Right lobe of liver (tissue), 6 donors: ENCODE measurements at regions not wholly inside any gene's neighbourhood (a gene's known extent, or its start where the extent isn't known, plus 50 kb on each side); places are given as distances from the start of the nearest gene placed in this dataset.

Source experiments
- ATAC-seq, 4 donors: fragments of 200-7000 bp; cut with Tn5 transposase; one replicate each; pipeline ENCODE4 v1.9.1; 2020; ENCODE audit warnings: mild to moderate bottlenecking in 4 of 4, moderate library complexity in 4 of 4
- DNase-seq, 3 donors: peaks; one replicate each; pipeline ENCODE4 v3.0.0-alpha.2; 2020
- H3K27ac ChIP-seq, 3 donors: fragments of 200-600 bp; one replicate each; pipeline ENCODE4 v1.8.0; 2022
- H3K27me3 ChIP-seq, 2 donors: fragments of 200-600 bp; one replicate each; pipeline ENCODE4 v1.8.0; 2022
- H3K36me3 ChIP-seq, 4 donors: fragments of 200-600 bp; sonication (generic) in 1 of 4; one replicate each; pipeline versions ENCODE4 v1.5.1 to v1.8.0; 2017 to 2022; ENCODE audit warnings: control low read depth in 1 of 4
- H3K4me1 ChIP-seq, 4 donors: fragments of 200-600 bp; sonication (generic) in 1 of 4; one replicate each; pipeline versions ENCODE4 v1.5.1 to v1.8.0; 2017 to 2022; ENCODE audit warnings: control low read depth in 1 of 4
- H3K4me3 ChIP-seq, 3 donors: fragments of 200-600 bp; one replicate each; pipeline ENCODE4 v1.8.0; 2022
- H3K9me3 ChIP-seq, 4 donors: fragments of 200-600 bp; sonication (generic) in 1 of 4; one replicate each; pipeline versions ENCODE4 v1.5.1 to v1.8.0; 2017 to 2022; ENCODE audit warnings: control low read depth in 1 of 4
- CTCF ChIP-seq, 4 donors: fragments of 200-600 bp in 3 of 4; fragments of 450-650 bp in 1 of 4; IDR thresholded peaks; one replicate each; pipeline versions ENCODE4 v1.5.1 to v1.8.0; 2016 to 2022; ENCODE audit warnings: antibody characterized with exemption in 4 of 4, mild to moderate bottlenecking in 2 of 4
- POLR2A ChIP-seq: fragments of 450-650 bp; IDR thresholded peaks from one replicate; pipeline ENCODE4 v1.6.1; 2017; ENCODE audit warnings: antibody characterized with exemption, mild to moderate bottlenecking
- WGBS: methylation state at CpG from one replicate; pipeline ENCODE4 v1.1.6; 2018; ENCODE audit warnings: low coverage, low lambda C conversion rate; ENCODE audit not compliant: insufficient coverage; ENCODE audit errors: missing lambda C conversion rate; 5-methylcytosine and 5-hydroxymethylcytosine counted together
- intact Hi-C, 2 donors: fragments of 100-400 bp; cut with DNase I; formaldehyde crosslinking; loops; one replicate each; pipeline versions ENCODE4 v1.11.2 to v1.14.1; 2022
- donor health status: DM: no; HTN: yes; CAD: no.
- donor health status: DM: no; HTN: no; CAD: no.
- donor health status: DM: no; HTN: no; CAD: no.
- donor health status: DM: no; HTN: yes; CAD: no.
- donor health status: DM: no; HTN: yes; CAD: no.

- H3K4me3 ChIP-seq: no peak overlapping the region
- intact Hi-C loops: no loop called here
- TF ChIP-seq CTCF (IDR thresholded peaks at IDR 0.05): no peak
- TF ChIP-seq POLR2A: no peak
- DNase-seq: no peak
- no peaks in the 10 kb centered on the region for H3K27me3 ChIP-seq
- no peaks in the 10 kb centered on the region for H3K4me1 ChIP-seq
- no peaks in the 10 kb centered on the region for H3K9me3 ChIP-seq
- H3K27ac ChIP-seq: no peak overlapping the region
- H3K36me3 ChIP-seq: no peaks in the 10 kb centered on the region
- ATAC-seq: no peak
- 30% methylated on average over 3 of the region's 3 CpGs for WGBS
These were observed 137.0 kb upstream of the INPP4B start for GRCh38 chr4:142983065-142983464.

- no peaks in the 10 kb centered on the region for H3K36me3 ChIP-seq
- ATAC-seq (no peak), DNase-seq (no peak)
- TF ChIP-seq POLR2A: no peak
- TF ChIP-seq CTCF (IDR thresholded peaks at IDR 0.05): no peak
- 35% methylated on average over 2 of the region's 2 CpGs for WGBS
- H3K4me1 ChIP-seq: no peaks in the 10 kb centered on the region
- H3K27ac ChIP-seq: no peak overlapping the region
- no peaks in the 10 kb centered on the region for H3K27me3 ChIP-seq
- intact Hi-C loops: no loop called here
- H3K9me3 ChIP-seq: no peaks in the 10 kb centered on the region
- no peak overlapping the region for H3K4me3 ChIP-seq
These were observed 137.5 kb upstream of the INPP4B start for GRCh38 chr4:142983589-142983988.

- DNase-seq: no peak
- Histone ChIP-seq H3K27me3 (no peaks in the 10 kb centered on the region), H3K4me1 (no peaks in the 10 kb centered on the region), H3K4me3 (no peak overlapping the region), H3K27ac (no peak overlapping the region), H3K9me3 (no peaks in the 10 kb centered on the region), H3K36me3 (no peaks in the 10 kb centered on the region)
- intact Hi-C loops: no loop called here
- peak; percentile 58 to 80 (median 61) for ATAC-seq
- WGBS: 20% methylated on average over 3 of the region's 3 CpGs
- TF ChIP-seq CTCF (IDR thresholded peaks at IDR 0.05): peak; percentile 19 to 57 (median 48)
- no peak for TF ChIP-seq POLR2A
These were observed 138.9 kb upstream of the INPP4B start for GRCh38 chr4:142984871-142985585.

GRCh38 chr4:143016171-143016570, 168.5 kb upstream of the USP38 start:
- no peaks in the 10 kb centered on the region for H3K36me3 ChIP-seq
- ATAC-seq (no peak), DNase-seq (no peak)
- WGBS: 37% methylated on average over 5 of the region's 5 CpGs
- no peak overlapping the region for H3K27ac ChIP-seq
- TF ChIP-seq POLR2A (no peak), CTCF (IDR thresholded peaks at IDR 0.05) (no peak)
- no peaks in the 10 kb centered on the region for H3K9me3 ChIP-seq
- H3K4me3 ChIP-seq: no peak overlapping the region
- no peaks in the 10 kb centered on the region for H3K27me3 ChIP-seq
- H3K4me1 ChIP-seq: no peaks in the 10 kb centered on the region
- intact Hi-C loops: no loop called here
